HFF-Myc (cell line): ENCODE measurements at regions not wholly inside any gene's neighbourhood (a gene's known extent, or its start where the extent isn't known, plus 50 kb on each side); places are given as distances from the start of the nearest gene placed in this dataset.

Experiments used
- DNase-seq: peaks from one replicate; pipeline ENCODE4 v3.0.0-alpha.2; 2011; ENCODE audit warnings: low read depth; ENCODE audit errors: extremely low read depth
- H3K4me3 ChIP-seq: replicated peaks from 2 replicates; pipeline ENCODE4 v1.5.1; 2011; ENCODE audit warnings: low read depth, mild to moderate bottlenecking, control low read depth, low read length
- TF ChIP-seq, protein P1 (sequence below): IDR thresholded peaks from 2 replicates; pipeline ENCODE4 v1.5.1; 2012; ENCODE audit warnings: mild to moderate bottlenecking, low read depth, low read length, control low read depth; ENCODE audit errors: missing control alignments

DNA sequence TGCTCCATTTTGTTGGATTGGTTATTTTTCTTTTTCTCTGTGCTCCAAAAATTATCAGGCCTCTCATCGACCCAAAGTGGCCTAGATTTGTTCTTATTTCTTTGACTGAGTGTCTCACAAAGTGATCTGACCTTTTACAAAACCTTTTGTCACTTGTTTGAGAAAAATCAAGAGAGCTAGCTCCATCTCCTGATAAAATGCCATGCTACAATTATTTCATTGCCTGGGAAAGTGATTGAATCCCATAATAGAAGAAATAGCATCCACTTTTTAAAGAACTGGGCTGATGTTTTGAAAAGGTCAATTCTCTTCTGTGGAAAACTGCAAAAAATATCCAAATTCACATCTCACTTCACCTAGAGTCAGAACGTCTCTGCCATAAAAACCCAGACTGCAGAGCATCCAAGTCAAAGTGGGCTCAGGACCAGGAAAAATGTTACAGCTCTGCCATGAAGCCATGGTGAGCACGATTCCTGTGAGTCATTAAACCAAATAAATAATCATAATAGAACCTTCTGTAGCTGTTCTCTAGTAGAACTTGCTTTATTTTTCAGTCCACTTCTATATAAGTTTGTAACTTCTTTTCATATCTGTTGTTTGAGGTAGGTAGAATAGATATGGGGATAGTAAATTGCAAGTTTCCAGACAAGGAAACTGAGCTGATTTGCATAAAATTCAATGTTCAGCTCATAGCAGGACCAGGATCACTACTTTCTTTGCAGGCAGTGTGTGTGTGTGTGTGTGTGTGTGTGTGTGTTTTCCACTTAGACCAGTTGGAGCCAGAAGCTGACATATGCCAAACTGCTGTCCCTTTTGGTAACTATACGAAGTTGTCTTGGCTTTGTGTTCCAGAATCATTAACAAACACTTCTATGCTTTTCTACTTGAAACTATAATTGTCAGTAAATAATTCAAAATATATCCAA is 632.5 kb upstream of the ANKRD30A start:
- H3K4me3 ChIP-seq = no peak overlapping the region
- TF ChIP-seq, protein P1, sequence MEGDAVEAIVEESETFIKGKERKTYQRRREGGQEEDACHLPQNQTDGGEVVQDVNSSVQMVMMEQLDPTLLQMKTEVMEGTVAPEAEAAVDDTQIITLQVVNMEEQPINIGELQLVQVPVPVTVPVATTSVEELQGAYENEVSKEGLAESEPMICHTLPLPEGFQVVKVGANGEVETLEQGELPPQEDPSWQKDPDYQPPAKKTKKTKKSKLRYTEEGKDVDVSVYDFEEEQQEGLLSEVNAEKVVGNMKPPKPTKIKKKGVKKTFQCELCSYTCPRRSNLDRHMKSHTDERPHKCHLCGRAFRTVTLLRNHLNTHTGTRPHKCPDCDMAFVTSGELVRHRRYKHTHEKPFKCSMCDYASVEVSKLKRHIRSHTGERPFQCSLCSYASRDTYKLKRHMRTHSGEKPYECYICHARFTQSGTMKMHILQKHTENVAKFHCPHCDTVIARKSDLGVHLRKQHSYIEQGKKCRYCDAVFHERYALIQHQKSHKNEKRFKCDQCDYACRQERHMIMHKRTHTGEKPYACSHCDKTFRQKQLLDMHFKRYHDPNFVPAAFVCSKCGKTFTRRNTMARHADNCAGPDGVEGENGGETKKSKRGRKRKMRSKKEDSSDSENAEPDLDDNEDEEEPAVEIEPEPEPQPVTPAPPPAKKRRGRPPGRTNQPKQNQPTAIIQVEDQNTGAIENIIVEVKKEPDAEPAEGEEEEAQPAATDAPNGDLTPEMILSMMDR = no peak
- DNase-seq = no peak

DNA sequence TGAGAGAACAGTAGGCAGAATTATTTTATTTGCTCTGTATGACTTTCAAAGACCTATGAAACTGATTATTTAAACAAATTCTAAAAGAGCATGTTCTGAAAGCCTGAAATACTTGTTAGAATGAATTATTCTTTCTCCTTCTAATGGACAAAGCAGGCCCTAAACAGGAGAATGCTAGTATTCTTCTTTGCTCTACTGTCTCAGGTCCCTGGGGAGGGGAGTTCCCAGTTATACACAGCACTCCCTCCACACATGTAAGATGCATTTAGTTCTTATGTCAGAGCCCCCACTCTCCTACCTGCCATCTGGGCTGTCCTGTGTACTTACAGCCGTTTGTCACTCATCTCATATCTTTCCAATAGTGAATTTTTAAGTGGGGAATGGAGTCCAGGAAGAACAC is 633.5 kb upstream of the ANKRD30A start:
- H3K4me3 ChIP-seq = no peak overlapping the region
- no peak for DNase-seq
- TF ChIP-seq, protein P1 = no peak

DNA sequence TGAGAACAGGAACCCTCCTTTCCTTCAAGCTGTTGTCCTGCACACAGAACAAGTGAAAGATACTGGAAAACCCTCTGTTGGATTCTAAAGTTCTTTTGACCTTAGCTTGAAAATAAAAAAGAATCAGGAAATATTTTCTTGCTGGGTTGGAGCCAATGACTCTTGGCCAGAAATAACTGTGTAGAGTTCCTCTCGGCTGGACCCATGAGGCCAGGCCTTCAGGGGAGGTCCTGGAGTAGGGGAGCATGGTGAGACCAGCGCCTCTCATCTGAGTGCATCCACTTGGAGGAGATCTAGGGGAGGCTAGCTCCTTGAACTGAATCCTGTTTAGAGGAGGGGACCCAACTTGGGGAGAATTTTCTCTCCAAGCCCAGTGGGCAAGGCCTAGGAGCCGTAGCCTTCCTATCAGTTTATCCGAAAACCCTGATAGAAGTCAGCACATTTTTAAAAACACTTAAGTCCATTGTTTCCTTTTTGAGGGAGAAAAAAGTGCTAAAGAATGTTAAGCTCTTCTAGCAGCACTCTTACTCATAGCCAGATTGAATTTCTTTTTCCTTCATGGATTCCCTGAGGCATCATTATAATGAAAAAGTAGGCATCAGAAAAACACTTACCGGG is 635.7 kb upstream of the ANKRD30A start:
- TF ChIP-seq, protein P1 = no peak

GRCh38 chr10:36489181-36489580 is 636.2 kb upstream of the ANKRD30A start:
- DNase-seq = no peak
- H3K4me3 ChIP-seq = no peak overlapping the region
- TF ChIP-seq, protein P1 = no peak

More for the DNA sequence above, 635.7 kb upstream of the ANKRD30A start:
- DNase-seq = no peak
- no peak overlapping the region for H3K4me3 ChIP-seq

DNA sequence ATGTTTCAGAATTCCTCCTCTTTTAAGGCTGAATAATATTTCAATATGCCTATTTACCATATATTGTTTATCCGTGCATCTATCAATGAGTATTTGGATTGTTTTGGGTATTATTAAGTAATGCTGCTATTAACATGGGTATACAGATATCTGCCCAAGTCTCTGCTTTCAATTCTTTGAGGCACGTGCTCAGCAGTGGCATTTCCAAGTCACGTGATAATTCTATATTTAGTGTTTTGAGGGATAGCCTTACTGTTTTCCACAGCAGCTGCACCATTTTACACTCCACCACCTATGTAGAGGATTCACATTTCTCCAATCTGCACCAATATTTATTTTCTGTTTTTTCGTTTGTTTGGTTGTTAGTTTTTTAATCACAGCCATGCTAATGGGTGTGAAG is 636.8 kb upstream of the ANKRD30A start:
- H3K4me3 ChIP-seq = no peak overlapping the region
- DNase-seq = no peak
- TF ChIP-seq, protein P1 = no peak

DNA sequence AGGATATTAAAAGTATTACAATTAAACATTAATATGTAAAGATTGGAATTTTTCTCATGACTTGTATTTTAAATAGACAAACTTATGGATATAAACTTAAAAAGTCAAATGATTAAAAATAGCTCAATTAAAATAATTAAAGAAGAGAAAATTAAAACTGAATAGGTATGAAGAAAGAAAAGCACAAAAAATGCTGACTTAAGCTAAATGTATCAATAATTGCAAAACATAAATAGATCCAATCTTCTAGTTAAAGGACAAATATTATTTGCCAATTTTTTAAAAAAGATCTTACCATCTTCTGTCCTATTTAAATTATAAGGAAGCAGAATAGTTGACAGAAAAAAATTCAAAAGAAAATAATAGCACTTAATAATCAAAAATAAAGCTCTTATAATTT is 646.3 kb upstream of the ANKRD30A start:
- TF ChIP-seq, protein P1 = no peak
- no peak for DNase-seq
- H3K4me3 ChIP-seq = no peak overlapping the region
